ENCODE measurements at regions not wholly inside any gene's neighbourhood (a gene's known extent, or its start where the extent isn't known, plus 50 kb on each side); places are given as distances from the start of the nearest gene placed in this dataset.

GRCh38 chr9:38312406-38312805 lies 80.1 kb upstream of the ALDH1B1 start:
- no peak for DNase-seq

- DNase-seq: no peak
Observed at GRCh38 chr9:38311382-38312270, 80.9 kb upstream of the ALDH1B1 start.

- no peak for DNase-seq
Observed at GRCh38 chr9:38309324-38310195, 82.9 kb upstream of the ALDH1B1 start.

GRCh38 chr9:38308136-38308535 lies 84.4 kb upstream of the ALDH1B1 start:
- DNase-seq: no peak

- no peak for DNase-seq
Observed at GRCh38 chr9:38306899-38307298, 85.6 kb upstream of the ALDH1B1 start.

GRCh38 chr9:38305582-38305981 lies 86.9 kb upstream of the ALDH1B1 start:
- DNase-seq: no peak

- no peak for DNase-seq
Observed at GRCh38 chr9:38301376-38302106, 91.0 kb upstream of the ALDH1B1 start.

- no peak for DNase-seq
Observed at GRCh38 chr9:38299856-38300255, 92.6 kb upstream of the ALDH1B1 start.

- no peak for DNase-seq
Observed at GRCh38 chr9:38298904-38299303, 93.6 kb upstream of the ALDH1B1 start.

GRCh38 chr9:38298503-38298902 lies 94.0 kb upstream of the ALDH1B1 start:
- DNase-seq: no peak

- DNase-seq: no peak
Observed at GRCh38 chr9:38296807-38297206, 95.7 kb upstream of the ALDH1B1 start.

GRCh38 chr9:38295764-38296163 lies 96.7 kb upstream of the ALDH1B1 start:
- no peak for DNase-seq

GRCh38 chr9:38294220-38294960 lies 98.1 kb upstream of the ALDH1B1 start:
- DNase-seq: no peak

GRCh38 chr9:38293022-38293421 lies 99.5 kb upstream of the ALDH1B1 start:
- DNase-seq: no peak

GRCh38 chr9:38292480-38292879 lies 100.0 kb upstream of the ALDH1B1 start:
- DNase-seq: no peak

- DNase-seq: no peak
Observed at GRCh38 chr9:38289866-38290245, 102.6 kb upstream of the ALDH1B1 start.

GRCh38 chr9:38289236-38289865 lies 103.2 kb upstream of the ALDH1B1 start:
- no peak for DNase-seq

GRCh38 chr9:38288502-38288901 lies 104.0 kb upstream of the ALDH1B1 start:
- DNase-seq: no peak

- no peak for DNase-seq
Observed at GRCh38 chr9:38287420-38287985, 105.0 kb upstream of the ALDH1B1 start.

- no peak for DNase-seq
Observed at GRCh38 chr9:38286766-38287165, 105.7 kb upstream of the ALDH1B1 start.

GRCh38 chr9:38286357-38286756 lies 106.1 kb upstream of the ALDH1B1 start:
- DNase-seq: no peak

GRCh38 chr9:38285236-38285635 lies 107.3 kb upstream of the ALDH1B1 start:
- no peak for DNase-seq

Measured in activated CD4-positive, alpha-beta T cell treated with anti-CD3 and anti-CD28 coated beads for 1 hour (primary cell).